ENCODE measurements at regions not wholly inside any gene's neighbourhood (a gene's known extent, or its start where the extent isn't known, plus 50 kb on each side); places are given as distances from the start of the nearest gene placed in this dataset.

DNA sequence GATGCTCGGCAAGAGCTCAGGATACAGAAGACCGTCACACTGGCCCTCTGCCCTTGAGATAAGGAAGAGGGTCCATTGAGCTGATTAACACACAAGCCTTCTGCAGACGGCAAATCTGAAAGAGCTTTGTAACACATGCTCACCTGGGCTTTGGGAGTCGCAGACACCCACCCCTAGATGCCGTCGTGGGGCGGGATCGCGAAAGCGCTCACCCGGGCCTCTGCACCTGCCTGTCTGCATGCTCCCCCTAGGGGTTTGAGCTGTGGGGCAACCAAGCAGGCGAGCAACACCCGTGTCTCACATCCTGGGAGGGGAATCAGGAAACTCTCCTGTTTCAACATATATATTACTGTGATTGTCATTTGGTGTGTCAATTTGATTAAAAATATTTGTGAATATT, 99.8 kb upstream of the KCNH7 start:
- TF ChIP-seq, protein P1, sequence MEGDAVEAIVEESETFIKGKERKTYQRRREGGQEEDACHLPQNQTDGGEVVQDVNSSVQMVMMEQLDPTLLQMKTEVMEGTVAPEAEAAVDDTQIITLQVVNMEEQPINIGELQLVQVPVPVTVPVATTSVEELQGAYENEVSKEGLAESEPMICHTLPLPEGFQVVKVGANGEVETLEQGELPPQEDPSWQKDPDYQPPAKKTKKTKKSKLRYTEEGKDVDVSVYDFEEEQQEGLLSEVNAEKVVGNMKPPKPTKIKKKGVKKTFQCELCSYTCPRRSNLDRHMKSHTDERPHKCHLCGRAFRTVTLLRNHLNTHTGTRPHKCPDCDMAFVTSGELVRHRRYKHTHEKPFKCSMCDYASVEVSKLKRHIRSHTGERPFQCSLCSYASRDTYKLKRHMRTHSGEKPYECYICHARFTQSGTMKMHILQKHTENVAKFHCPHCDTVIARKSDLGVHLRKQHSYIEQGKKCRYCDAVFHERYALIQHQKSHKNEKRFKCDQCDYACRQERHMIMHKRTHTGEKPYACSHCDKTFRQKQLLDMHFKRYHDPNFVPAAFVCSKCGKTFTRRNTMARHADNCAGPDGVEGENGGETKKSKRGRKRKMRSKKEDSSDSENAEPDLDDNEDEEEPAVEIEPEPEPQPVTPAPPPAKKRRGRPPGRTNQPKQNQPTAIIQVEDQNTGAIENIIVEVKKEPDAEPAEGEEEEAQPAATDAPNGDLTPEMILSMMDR (IDR thresholded peaks at IDR 0.05; ENCODE audit: insufficient read depth, low read length, poor library complexity, severe bottlenecking) = no peak
- TF ChIP-seq EZH2phosphoT487 (conservative IDR thresholded peaks at IDR 0.05; ENCODE audit: low read length) = no peak

DNA sequence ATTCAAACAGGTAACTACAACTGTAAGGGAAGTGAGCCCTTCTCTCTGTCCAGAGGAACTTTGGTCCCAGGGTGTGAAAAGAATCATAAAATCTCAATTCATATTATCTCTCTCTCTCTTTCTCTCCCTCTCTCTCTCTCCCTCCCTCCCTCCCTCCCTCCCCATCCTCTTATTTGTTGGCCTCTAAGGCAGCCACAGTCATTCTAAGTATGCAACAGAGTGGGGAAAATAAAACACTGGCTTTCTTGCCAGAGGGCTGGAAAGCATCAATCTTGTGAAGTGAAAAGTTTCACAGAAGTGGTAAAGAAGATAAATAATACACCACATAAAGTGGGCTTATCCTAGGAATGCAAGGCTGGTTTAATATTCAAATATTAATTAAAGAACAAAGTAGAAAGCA, 95.6 kb upstream of the KCNH7 start:
- Histone ChIP-seq H3K9ac (ENCODE audit: low read length) (no peak overlapping the region), H3K4me3 (ENCODE audit: insufficient read depth, low read length, poor library complexity, severe bottlenecking) (no peak overlapping the region), H4K20me1 (ENCODE audit: low read depth, low read length) (no peaks in the 10 kb centered on the region), H3K36me3 (ENCODE audit: low read length) (no peaks in the 10 kb centered on the region), H3K9me3 (ENCODE audit: insufficient read depth, low read length) (no peaks in the 10 kb centered on the region), H3K27ac (ENCODE audit: low read depth, low read length) (no peak overlapping the region), H2AFZ (ENCODE audit: low read depth, low read length, severe bottlenecking) (no peak overlapping the region), H3K79me2 (ENCODE audit: insufficient read depth, low read length) (no peaks in the 10 kb centered on the region), H3K4me2 (ENCODE audit: low read depth, low read length, poor library complexity, severe bottlenecking) (no peak overlapping the region), H3K27me3 (ENCODE audit: low read length) (no peaks in the 10 kb centered on the region), H3K9me2 (replicated peaks; ENCODE audit: insufficient read depth, low read length) (no peaks in the 10 kb centered on the region), H3F3A (ENCODE audit: insufficient read depth) (no peaks in the 10 kb centered on the region)
- TF ChIP-seq, protein P1 (IDR thresholded peaks at IDR 0.05; ENCODE audit: insufficient read depth, low read length, poor library complexity, severe bottlenecking) = no peak
- no peak for TF ChIP-seq EZH2phosphoT487 (conservative IDR thresholded peaks at IDR 0.05; ENCODE audit: low read length)

More for the DNA sequence above, 99.8 kb upstream of the KCNH7 start:
- H3K27me3 ChIP-seq (ENCODE audit: low read length) = no peaks in the 10 kb centered on the region
- no peak overlapping the region for H3K9ac ChIP-seq (ENCODE audit: low read length)
- H3K27ac ChIP-seq (ENCODE audit: low read depth, low read length) = no peak overlapping the region
- no peaks in the 10 kb centered on the region for H3K79me2 ChIP-seq (ENCODE audit: insufficient read depth, low read length)
- no peaks in the 10 kb centered on the region for H3F3A ChIP-seq (ENCODE audit: insufficient read depth)
- H3K9me3 ChIP-seq (ENCODE audit: insufficient read depth, low read length) = no peaks in the 10 kb centered on the region
- no peaks in the 10 kb centered on the region for H4K20me1 ChIP-seq (ENCODE audit: low read depth, low read length)
- no peaks in the 10 kb centered on the region for H3K9me2 ChIP-seq (replicated peaks; ENCODE audit: insufficient read depth, low read length)
- no peak overlapping the region for H3K4me2 ChIP-seq (ENCODE audit: low read depth, low read length, poor library complexity, severe bottlenecking)
- no peak overlapping the region for H3K4me3 ChIP-seq (ENCODE audit: insufficient read depth, low read length, poor library complexity, severe bottlenecking)
- no peaks in the 10 kb centered on the region for H3K36me3 ChIP-seq (ENCODE audit: low read length)
- H2AFZ ChIP-seq (ENCODE audit: low read depth, low read length, severe bottlenecking) = no peak overlapping the region

DNA sequence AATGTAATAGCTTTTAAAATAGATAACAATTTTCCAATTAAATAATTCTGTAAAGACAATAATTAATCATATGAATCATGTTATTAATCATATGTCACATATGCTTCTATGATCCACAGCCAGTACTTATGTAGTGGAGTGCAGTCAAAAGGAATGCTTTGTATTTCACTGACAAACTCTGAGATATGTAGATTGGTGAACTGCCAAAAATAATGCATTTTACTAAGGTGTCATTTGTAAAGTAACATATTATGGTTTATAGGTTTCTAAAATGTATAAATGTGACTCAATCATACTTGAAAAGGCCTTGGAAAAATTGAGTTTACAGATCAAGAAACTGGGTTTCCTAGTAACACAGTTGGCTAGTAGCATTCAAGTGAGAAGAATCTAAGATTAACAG, 93.8 kb upstream of the KCNH7 start:
- Histone ChIP-seq H4K20me1 (ENCODE audit: low read depth, low read length) (no peaks in the 10 kb centered on the region), H3K4me3 (ENCODE audit: insufficient read depth, low read length, poor library complexity, severe bottlenecking) (no peak overlapping the region), H3K9me2 (replicated peaks; ENCODE audit: insufficient read depth, low read length) (no peaks in the 10 kb centered on the region), H3K9ac (ENCODE audit: low read length) (no peak overlapping the region), H3K27me3 (ENCODE audit: low read length) (no peaks in the 10 kb centered on the region), H2AFZ (ENCODE audit: low read depth, low read length, severe bottlenecking) (no peak overlapping the region), H3K4me2 (ENCODE audit: low read depth, low read length, poor library complexity, severe bottlenecking) (no peak overlapping the region), H3F3A (ENCODE audit: insufficient read depth) (no peaks in the 10 kb centered on the region), H3K36me3 (ENCODE audit: low read length) (no peaks in the 10 kb centered on the region), H3K9me3 (ENCODE audit: insufficient read depth, low read length) (no peaks in the 10 kb centered on the region), H3K27ac (ENCODE audit: low read depth, low read length) (no peak overlapping the region), H3K79me2 (ENCODE audit: insufficient read depth, low read length) (no peaks in the 10 kb centered on the region)
- TF ChIP-seq, protein P1 (IDR thresholded peaks at IDR 0.05; ENCODE audit: insufficient read depth, low read length, poor library complexity, severe bottlenecking) = no peak
- no peak for TF ChIP-seq EZH2phosphoT487 (conservative IDR thresholded peaks at IDR 0.05; ENCODE audit: low read length)
